SK-N-SH (cell line): ENCODE measurements at regions not wholly inside any gene's neighbourhood (a gene's known extent, or its start where the extent isn't known, plus 50 kb on each side); places are given as distances from the start of the nearest gene placed in this dataset.

Experiments
- CTCF ChIA-PET: fragments of 300-600, 350-600 bp; formaldehyde crosslinking; extraction: SDS; loops from one replicate; lab custom pipeline; 2021; lab: Yijun Ruan, JAX
- POLR2A ChIA-PET: fragments of 350-600 bp; sonication (Branson Sonifier 250); formaldehyde crosslinking; extraction: SDS; loops from one replicate; lab custom pipeline; 2020; ENCODE audit warnings: antibody characterized with exemption, inconsistent platforms; lab: Yijun Ruan, JAX
- DNase-seq: peaks from one replicate; pipeline ENCODE4 v3.0.0; 2012
- H2AFZ ChIP-seq: fragments of 200-600 bp; sonication (generic); 2 replicates; pipeline ENCODE4 v1.8.1; 2016; ENCODE audit warnings: antibody characterized with exemption, mild to moderate bottlenecking, low read depth
- H3F3A ChIP-seq: fragments of 200-600 bp; sonication (generic); replicated peaks from 2 replicates; pipeline ENCODE3; 2016; ENCODE audit warnings: antibody characterized with exemption, mild to moderate bottlenecking; ENCODE audit not compliant: insufficient read depth
- H3K27ac ChIP-seq, 2 experiments: fragments of 200-500 bp in 1 of 2; fragments of 200-600 bp in 1 of 2; sonication (Bioruptor generic) in 1 of 2; sonication (generic), shearing (Covaris generic) in 1 of 2; 2 replicates each; pipeline versions ENCODE4 v1.5.1 to v1.6.1; 2014 to 2016; ENCODE audit warnings: low read depth in 2 of 2, inconsistent platforms in 1 of 2, low read length in 1 of 2, mild to moderate bottlenecking in 1 of 2, mixed read lengths in 1 of 2
- H3K27me3 ChIP-seq: fragments of 200-600 bp; sonication (generic), shearing (Covaris generic); 2 replicates; pipeline ENCODE4 v1.6.1; 2016; ENCODE audit warnings: mixed run types; ENCODE audit not compliant: insufficient read depth
- H3K36me3 ChIP-seq, 2 experiments: fragments of 200-500 bp in 1 of 2; fragments of 200-600 bp in 1 of 2; sonication (Bioruptor generic) in 1 of 2; sonication (generic) in 1 of 2; replicated peaks in 1 of 2; 2 replicates each; pipeline versions ENCODE3 to v1.5.1; 2014 to 2016; ENCODE audit warnings: low read length in 1 of 2, mild to moderate bottlenecking in 1 of 2; ENCODE audit not compliant: insufficient read depth in 2 of 2, control insufficient read depth in 1 of 2
- H3K4me1 ChIP-seq, 2 experiments: fragments of 200-500 bp in 1 of 2; fragments of 200-600 bp in 1 of 2; sonication (Bioruptor generic) in 1 of 2; sonication (generic), shearing (Covaris generic) in 1 of 2; 2 replicates each; pipeline versions ENCODE4 v1.5.1 to v1.6.1; 2014 to 2016; ENCODE audit warnings: low read depth in 1 of 2, low read length in 1 of 2, mixed run types in 1 of 2; ENCODE audit not compliant: insufficient read depth in 2 of 2, control insufficient read depth in 1 of 2
- H3K4me2 ChIP-seq: fragments of 200-600 bp; sonication (generic), shearing (Covaris generic); 2 replicates; pipeline ENCODE4 v1.6.1; 2017; ENCODE audit warnings: mixed run types
- H3K4me3 ChIP-seq, 2 experiments: fragments of 200-500 bp in 1 of 2; fragments of 200-600 bp in 1 of 2; sonication (Bioruptor generic) in 1 of 2; sonication (generic), shearing (Covaris generic) in 1 of 2; 2 replicates each; pipeline versions ENCODE4 v1.5.1 to v1.8.1; 2014 to 2016; ENCODE audit warnings: low read depth in 2 of 2, inconsistent platforms in 1 of 2, low read length in 1 of 2, mild to moderate bottlenecking in 1 of 2, mixed read lengths in 1 of 2, moderate library complexity in 1 of 2
- H3K79me2 ChIP-seq: fragments of 200-600 bp; sonication (generic); 2 replicates; pipeline ENCODE4 v1.8.1; 2017; ENCODE audit warnings: mild to moderate bottlenecking; ENCODE audit not compliant: insufficient read depth
- H3K9ac ChIP-seq: fragments of 200-600 bp; sonication (generic); 2 replicates; pipeline ENCODE4 v1.6.1; 2017; ENCODE audit warnings: mixed run types
- H3K9me2 ChIP-seq: fragments of 200-600 bp; sonication (generic); 2 replicates; pipeline ENCODE4 v1.6.1; 2017; ENCODE audit warnings: mixed run types
- H3K9me3 ChIP-seq: fragments of 200-600 bp; sonication (generic); 2 replicates; pipeline ENCODE4 v1.6.1; 2017; ENCODE audit warnings: mixed run types, mild to moderate bottlenecking, moderate library complexity
- H4K20me1 ChIP-seq: fragments of 200-600 bp; sonication (generic); 2 replicates; pipeline ENCODE4 v1.6.1; 2017; ENCODE audit warnings: mild to moderate bottlenecking, mixed run types; ENCODE audit not compliant: insufficient read depth
- ELF1 ChIP-seq: IDR thresholded peaks from 2 replicates; pipeline ENCODE4 v1.4.0; 2012
- EP300 ChIP-seq, 2 experiments: IDR thresholded peaks; 2 replicates each; pipeline versions ENCODE4 v1.4.0 to v1.6.1; 2012; ENCODE audit warnings: borderline replicate concordance in 1 of 2, low read depth in 1 of 2, low read length in 1 of 2
- EZH2phosphoT487 ChIP-seq: fragments of 200-600 bp; sonication (generic); IDR thresholded peaks from 2 replicates; pipeline ENCODE4 v1.6.1; 2017; ENCODE audit warnings: low read depth, mixed run types, mild to moderate bottlenecking, antibody characterized with exemption, moderate library complexity, borderline replicate concordance
- FOSL2 ChIP-seq: IDR thresholded peaks from 2 replicates; pipeline ENCODE4 v1.4.0; 2012; ENCODE audit warnings: low read depth, mild to moderate bottlenecking, moderate library complexity, borderline replicate concordance
- FOXJ3 ChIP-seq: sonication (generic); formaldehyde crosslinking; IDR thresholded peaks from 2 replicates; pipeline ENCODE4 v1.5.1; 2020; ENCODE audit warnings: mild to moderate bottlenecking, missing genetic modification reagents
- GATA2 ChIP-seq: sonication (generic); formaldehyde crosslinking; IDR thresholded peaks from 2 replicates; pipeline ENCODE4 v1.5.0; 2020; ENCODE audit warnings: mild to moderate bottlenecking, missing genetic modification reagents
- IRF3 ChIP-seq: fragments of 150-350 bp; IDR thresholded peaks from 2 replicates; pipeline ENCODE4 v1.6.1; 2016; ENCODE audit warnings: mild to moderate bottlenecking, low read depth, low read length
- MEF2A ChIP-seq: IDR thresholded peaks from 2 replicates; pipeline ENCODE4 v1.4.0; 2012; ENCODE audit warnings: low read depth, borderline replicate concordance
- PBX3 ChIP-seq: IDR thresholded peaks from 2 replicates; pipeline ENCODE4; 2012
- RAD21 ChIP-seq: IDR thresholded peaks from 2 replicates; pipeline ENCODE4 v1.6.1; 2012; ENCODE audit warnings: mild to moderate bottlenecking, low read length
- RCOR1 ChIP-seq: fragments of 150-350 bp; IDR thresholded peaks from 2 replicates; pipeline ENCODE4 v1.6.1; 2017; ENCODE audit warnings: antibody characterized with exemption, low read length
- REST ChIP-seq: IDR thresholded peaks from 2 replicates; pipeline ENCODE4 v1.6.1; 2012; ENCODE audit warnings: mild to moderate bottlenecking, low read depth, low read length, moderate library complexity
- SIN3A ChIP-seq: IDR thresholded peaks from 2 replicates; pipeline ENCODE4 v1.6.1; 2012; ENCODE audit warnings: low read depth, mild to moderate bottlenecking, low read length, moderate library complexity, borderline replicate concordance
- TCF12 ChIP-seq: IDR thresholded peaks from 2 replicates; pipeline ENCODE4 v1.4.0; 2012
- TEAD4 ChIP-seq: IDR thresholded peaks from 2 replicates; pipeline ENCODE4 v1.4.0; 2012; ENCODE audit warnings: mild to moderate bottlenecking, borderline replicate concordance; ENCODE audit not compliant: insufficient read depth
- USF1 ChIP-seq: IDR thresholded peaks from 2 replicates; pipeline ENCODE4 v1.4.0; 2012; ENCODE audit warnings: low read depth, borderline replicate concordance
- YY1 ChIP-seq: IDR thresholded peaks from 2 replicates; pipeline ENCODE4 v1.4.0; 2012; ENCODE audit warnings: low read depth, mild to moderate bottlenecking
- WGBS: methylation state at CpG from one replicate; pipeline ENCODE4 v1.1.6; 2017; ENCODE audit warnings: low lambda C conversion rate; 5-methylcytosine and 5-hydroxymethylcytosine counted together

GRCh38 chr14:86404425-86404824 lies 874.5 kb downstream of the FLRT2 start:
- Histone ChIP-seq H3K4me2 (no peak overlapping the region), H3K27ac (no peak overlapping the region), H3K27me3 (no peaks in the 10 kb centered on the region), H4K20me1 (no peaks in the 10 kb centered on the region), H3K4me1 (no peaks in the 10 kb centered on the region), H3K9me3 (no peaks in the 10 kb centered on the region), H3F3A (no peaks in the 10 kb centered on the region), H3K36me3 (no peaks in the 10 kb centered on the region), H3K79me2 (no peaks in the 10 kb centered on the region), H3K9me2 (no peaks in the 10 kb centered on the region), H3K4me3 (no peak overlapping the region), H2AFZ (no peak overlapping the region), H3K9ac (no peak overlapping the region)
- 8% methylated on average over 2 of the region's 2 CpGs for WGBS
- CTCF ChIA-PET, result interaction anchor here (0.9 kb wide), 1 partner anchor 15 kb away, joined by 3 read pairs; no protein-coding TSS in a partner anchor
- DNase-seq, result no peak
- TF ChIP-seq RCOR1 (no peak), EZH2phosphoT487 (no peak), FOXJ3 (CRISPR knock-in tag) (no peak), REST (no peak), GATA2 (CRISPR knock-in tag) (no peak), IRF3 (no peak), RAD21 (no peak), USF1 (no peak), PBX3 (no peak), TEAD4 (no peak), EP300 (IDR thresholded peaks at IDR 0.05; ENCODE audit: borderline replicate concordance in 1 of 2, low read depth in 1 of 2, low read length in 1 of 2) (no peak), FOSL2 (no peak), MEF2A (no peak), TCF12 (no peak), ELF1 (no peak), YY1 (no peak), SIN3A (no peak)
- POLR2A ChIA-PET, result no interaction called here
